ENCODE measurements at regions not wholly inside any gene's neighbourhood (a gene's known extent, or its start where the extent isn't known, plus 50 kb on each side); places are given as distances from the start of the nearest gene placed in this dataset.

DNA sequence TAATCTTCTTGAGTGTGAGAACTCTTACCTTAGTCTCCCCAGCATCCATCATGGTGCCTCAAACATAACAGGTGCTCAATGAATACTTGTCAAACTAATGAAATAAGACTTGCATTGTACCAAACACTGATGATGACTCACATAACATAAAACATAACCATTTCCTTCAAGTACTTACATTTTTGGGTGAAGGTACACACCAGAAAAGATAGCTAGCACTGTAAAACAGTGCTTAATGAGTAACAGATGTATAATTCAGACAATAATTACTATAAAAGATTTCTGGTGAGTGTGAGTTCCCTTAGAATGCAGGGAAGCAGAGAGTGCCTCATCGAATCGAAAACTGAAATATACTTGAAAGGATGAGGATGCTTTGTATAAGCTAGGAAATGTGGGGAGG lies 70.1 kb upstream of the HCCS start:
- ATAC-seq: no peak
- Histone ChIP-seq H3K4me3 (ENCODE audit: low read depth in 2 of 2, low read length in 2 of 2) (no peak overlapping the region), H3K27me3 (ENCODE audit: control insufficient read depth, insufficient read depth, low read length) (no peaks in the 10 kb centered on the region), H3K4me1 (ENCODE audit: control insufficient read depth, insufficient read depth, low read length) (no peaks in the 10 kb centered on the region), H3K36me3 (ENCODE audit: control insufficient read depth, insufficient read depth, low read length) (no peaks in the 10 kb centered on the region), H3K27ac (ENCODE audit: low read length) (no peak overlapping the region), H3K9me3 (ENCODE audit: control insufficient read depth, insufficient read depth, low read depth, low read length) (no peaks in the 10 kb centered on the region)
- ChIA-PET POLR2A (no interaction called here), CTCF (no interaction called here)
- intact Hi-C loops (cut with micrococcal nuclease; ENCODE audit: unreplicated experiment): no loop called here
- no TSS peak for BruUV-seq (replicated peaks)
- TF ChIP-seq, protein P1, sequence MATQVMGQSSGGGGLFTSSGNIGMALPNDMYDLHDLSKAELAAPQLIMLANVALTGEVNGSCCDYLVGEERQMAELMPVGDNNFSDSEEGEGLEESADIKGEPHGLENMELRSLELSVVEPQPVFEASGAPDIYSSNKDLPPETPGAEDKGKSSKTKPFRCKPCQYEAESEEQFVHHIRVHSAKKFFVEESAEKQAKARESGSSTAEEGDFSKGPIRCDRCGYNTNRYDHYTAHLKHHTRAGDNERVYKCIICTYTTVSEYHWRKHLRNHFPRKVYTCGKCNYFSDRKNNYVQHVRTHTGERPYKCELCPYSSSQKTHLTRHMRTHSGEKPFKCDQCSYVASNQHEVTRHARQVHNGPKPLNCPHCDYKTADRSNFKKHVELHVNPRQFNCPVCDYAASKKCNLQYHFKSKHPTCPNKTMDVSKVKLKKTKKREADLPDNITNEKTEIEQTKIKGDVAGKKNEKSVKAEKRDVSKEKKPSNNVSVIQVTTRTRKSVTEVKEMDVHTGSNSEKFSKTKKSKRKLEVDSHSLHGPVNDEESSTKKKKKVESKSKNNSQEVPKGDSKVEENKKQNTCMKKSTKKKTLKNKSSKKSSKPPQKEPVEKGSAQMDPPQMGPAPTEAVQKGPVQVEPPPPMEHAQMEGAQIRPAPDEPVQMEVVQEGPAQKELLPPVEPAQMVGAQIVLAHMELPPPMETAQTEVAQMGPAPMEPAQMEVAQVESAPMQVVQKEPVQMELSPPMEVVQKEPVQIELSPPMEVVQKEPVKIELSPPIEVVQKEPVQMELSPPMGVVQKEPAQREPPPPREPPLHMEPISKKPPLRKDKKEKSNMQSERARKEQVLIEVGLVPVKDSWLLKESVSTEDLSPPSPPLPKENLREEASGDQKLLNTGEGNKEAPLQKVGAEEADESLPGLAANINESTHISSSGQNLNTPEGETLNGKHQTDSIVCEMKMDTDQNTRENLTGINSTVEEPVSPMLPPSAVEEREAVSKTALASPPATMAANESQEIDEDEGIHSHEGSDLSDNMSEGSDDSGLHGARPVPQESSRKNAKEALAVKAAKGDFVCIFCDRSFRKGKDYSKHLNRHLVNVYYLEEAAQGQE (IDR thresholded peaks at IDR 0.05; ENCODE audit: insufficient read depth in 1 of 2, low read depth in 2 of 2, low read length in 1 of 2): no peak
- TF ChIP-seq SIN3A (IDR thresholded peaks at IDR 0.05; ENCODE audit: borderline replicate concordance, insufficient read depth, low read depth, low read length) (no peak), POLR2AphosphoS5 (IDR thresholded peaks at IDR 0.05; ENCODE audit: low read depth, low read length) (no peak), TCF7L2 (IDR thresholded peaks at IDR 0.05; ENCODE audit: low read depth, low read length) (no peak)
- TF ChIP-seq, protein P2, sequence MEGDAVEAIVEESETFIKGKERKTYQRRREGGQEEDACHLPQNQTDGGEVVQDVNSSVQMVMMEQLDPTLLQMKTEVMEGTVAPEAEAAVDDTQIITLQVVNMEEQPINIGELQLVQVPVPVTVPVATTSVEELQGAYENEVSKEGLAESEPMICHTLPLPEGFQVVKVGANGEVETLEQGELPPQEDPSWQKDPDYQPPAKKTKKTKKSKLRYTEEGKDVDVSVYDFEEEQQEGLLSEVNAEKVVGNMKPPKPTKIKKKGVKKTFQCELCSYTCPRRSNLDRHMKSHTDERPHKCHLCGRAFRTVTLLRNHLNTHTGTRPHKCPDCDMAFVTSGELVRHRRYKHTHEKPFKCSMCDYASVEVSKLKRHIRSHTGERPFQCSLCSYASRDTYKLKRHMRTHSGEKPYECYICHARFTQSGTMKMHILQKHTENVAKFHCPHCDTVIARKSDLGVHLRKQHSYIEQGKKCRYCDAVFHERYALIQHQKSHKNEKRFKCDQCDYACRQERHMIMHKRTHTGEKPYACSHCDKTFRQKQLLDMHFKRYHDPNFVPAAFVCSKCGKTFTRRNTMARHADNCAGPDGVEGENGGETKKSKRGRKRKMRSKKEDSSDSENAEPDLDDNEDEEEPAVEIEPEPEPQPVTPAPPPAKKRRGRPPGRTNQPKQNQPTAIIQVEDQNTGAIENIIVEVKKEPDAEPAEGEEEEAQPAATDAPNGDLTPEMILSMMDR (IDR thresholded peaks at IDR 0.05): no peak
- in situ Hi-C loops (cut with HindIII; ENCODE audit: low pct_unique_long_range_greater_than_20kb, low sequenced_read_pairs): no loop called here
- no peak for DNase-seq (ENCODE audit: low read depth, low spot score)

DNA sequence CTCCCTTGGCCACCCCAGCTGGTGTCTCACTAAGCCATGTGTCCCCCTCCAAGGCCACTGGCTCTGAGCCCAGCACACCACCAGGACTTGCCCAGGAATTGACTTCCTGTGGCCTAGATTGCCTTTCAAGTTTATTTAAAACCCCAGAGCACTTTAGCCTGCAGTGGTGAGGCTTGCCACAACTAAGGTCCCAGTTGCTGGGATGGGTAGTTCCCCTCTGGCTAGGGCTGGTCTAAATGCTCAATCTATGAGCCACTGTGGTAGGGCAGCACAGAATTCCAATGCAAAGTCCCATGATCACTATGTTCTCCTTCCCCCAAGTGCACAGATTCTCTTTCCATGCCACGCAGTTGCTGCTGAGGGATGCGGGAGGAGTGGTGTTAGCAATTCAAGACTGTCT lies 61.1 kb upstream of the HCCS start:
- TF ChIP-seq POLR2AphosphoS5 (IDR thresholded peaks at IDR 0.05; ENCODE audit: low read depth, low read length): no peak
- no peak for TF ChIP-seq SIN3A (IDR thresholded peaks at IDR 0.05; ENCODE audit: borderline replicate concordance, insufficient read depth, low read depth, low read length)
- TF ChIP-seq, protein P1 (IDR thresholded peaks at IDR 0.05; ENCODE audit: insufficient read depth in 1 of 2, low read depth in 2 of 2, low read length in 1 of 2): no peak
- TF ChIP-seq, protein P2 (IDR thresholded peaks at IDR 0.05): no peak
- Histone ChIP-seq H3K4me1 (ENCODE audit: control insufficient read depth, insufficient read depth, low read length) (no peaks in the 10 kb centered on the region), H3K9me3 (ENCODE audit: control insufficient read depth, insufficient read depth, low read depth, low read length) (no peaks in the 10 kb centered on the region), H3K27ac (ENCODE audit: low read length) (no peak overlapping the region), H3K36me3 (ENCODE audit: control insufficient read depth, insufficient read depth, low read length) (no peaks in the 10 kb centered on the region), H3K4me3 (ENCODE audit: low read depth in 2 of 2, low read length in 2 of 2) (no peak overlapping the region), H3K27me3 (ENCODE audit: control insufficient read depth, insufficient read depth, low read length) (no peaks in the 10 kb centered on the region)
- CTCF ChIA-PET: no interaction called here
- ATAC-seq (no peak), DNase-seq (ENCODE audit: low read depth, low spot score) (no peak)
- intact Hi-C loops (cut with micrococcal nuclease; ENCODE audit: unreplicated experiment) (no loop called here), in situ Hi-C loops (cut with HindIII; ENCODE audit: low pct_unique_long_range_greater_than_20kb, low sequenced_read_pairs) (no loop called here)
- BruUV-seq (replicated peaks): no TSS peak
- POLR2A ChIA-PET: no interaction called here

All from Panc1 (cell line).